OCI-LY3 (cell line): ENCODE measurements at regions not wholly inside any gene's neighbourhood (a gene's known extent, or its start where the extent isn't known, plus 50 kb on each side); places are given as distances from the start of the nearest gene placed in this dataset.

ENCODE experiments used
- H2AFZ ChIP-seq: fragments of 200-600, 300-600 bp; shearing (Covaris generic); 2 replicates; pipeline ENCODE4 v1.6.0; 2014; ENCODE audit warnings: antibody characterized with exemption, low read depth, low read length
- H3K27ac ChIP-seq: fragments of 200-600, 300-600 bp; sonication (generic); 2 replicates; pipeline ENCODE4 v1.5.1; 2014; ENCODE audit warnings: mild to moderate bottlenecking, low read length, moderate library complexity, mixed read lengths
- H3K27me3 ChIP-seq: fragments of 200-600, 300-600 bp; sonication (generic); 2 replicates; pipeline ENCODE4 v1.6.1; 2014; ENCODE audit warnings: low read depth, low read length, mixed read lengths
- H3K36me3 ChIP-seq: fragments of 200-600, 300-600 bp; sonication (generic); replicated peaks from 2 replicates; pipeline ENCODE3; 2014; ENCODE audit warnings: low read depth, low read length, mixed read lengths
- H3K4me1 ChIP-seq: fragments of 300-600, 200-600 bp; sonication (generic); 2 replicates; pipeline ENCODE4 v1.6.1; 2014; ENCODE audit warnings: low read length, mixed read lengths
- H3K4me2 ChIP-seq: fragments of 200-600, 300-600 bp; sonication (generic); 2 replicates; pipeline ENCODE4 v1.6.1; 2014; ENCODE audit warnings: low read length, mixed read lengths
- H3K4me3 ChIP-seq: fragments of 300-600, 200-600 bp; sonication (generic); 2 replicates; pipeline ENCODE4 v1.5.1; 2014; ENCODE audit warnings: antibody characterized with exemption, mild to moderate bottlenecking, low read length, moderate library complexity
- H3K79me2 ChIP-seq: fragments of 300-600, 200-600 bp; shearing (Covaris generic); 2 replicates; pipeline ENCODE4 v1.6.1; 2014; ENCODE audit warnings: mild to moderate bottlenecking, low read length, mixed read lengths
- H3K9ac ChIP-seq: fragments of 300-600, 200-600 bp; shearing (Covaris generic); 2 replicates; pipeline ENCODE4 v1.6.0; 2014; ENCODE audit warnings: mild to moderate bottlenecking, low read length, moderate library complexity
- H3K9me3 ChIP-seq: fragments of 200-600, 300-600 bp; shearing (Covaris generic); 2 replicates; pipeline ENCODE4 v1.6.1; 2014; ENCODE audit warnings: low read length, mixed read lengths; ENCODE audit not compliant: insufficient read depth
- H4K20me1 ChIP-seq: fragments of 200-600, 300-600 bp; sonication (generic); 2 replicates; pipeline ENCODE4 v1.6.1; 2016; ENCODE audit warnings: low read length, mixed read lengths; ENCODE audit not compliant: insufficient read depth
- CTCF ChIP-seq: fragments of 200-600, 300-600 bp; sonication (generic); IDR thresholded peaks from 2 replicates; pipeline ENCODE4 v1.5.1; 2014; ENCODE audit warnings: antibody characterized with exemption, low read length, low read depth
- EZH2phosphoT487 ChIP-seq: fragments of 200-600 bp; shearing (Covaris generic); IDR thresholded peaks from 2 replicates; pipeline ENCODE4 v1.6.1; 2018; ENCODE audit warnings: antibody characterized with exemption, mixed run types, low read depth

GRCh38 chr7:106597751-106598546, 63.0 kb downstream of the CCDC71L start:
- Histone ChIP-seq H4K20me1 (no peaks in the 10 kb centered on the region), H3K79me2 (no peaks in the 10 kb centered on the region), H3K4me2 (peak overlapping the region; percentile 69), H3K9ac (peak overlapping the region; percentile 42), H3K27me3 (no peaks in the 10 kb centered on the region), H3K36me3 (no peaks in the 10 kb centered on the region), H3K4me3 (peak overlapping the region; percentile 67), H3K27ac (peak overlapping the region; percentile 45), H3K9me3 (no peaks in the 10 kb centered on the region), H2AFZ (no peak overlapping the region), H3K4me1 (peaks cover 24% of the 10 kb centered on the region)
- TF ChIP-seq EZH2phosphoT487 (no peak), CTCF (no peak)

GRCh38 chr7:106597014-106597413, 63.9 kb downstream of the CCDC71L start:
- Histone ChIP-seq H3K79me2 (no peaks in the 10 kb centered on the region), H3K4me3 (no peak overlapping the region), H3K27me3 (no peaks in the 10 kb centered on the region), H2AFZ (no peak overlapping the region), H3K27ac (no peak overlapping the region), H3K4me2 (no peak overlapping the region), H3K4me1 (peaks cover 22% of the 10 kb centered on the region), H3K36me3 (no peaks in the 10 kb centered on the region), H3K9me3 (no peaks in the 10 kb centered on the region), H4K20me1 (no peaks in the 10 kb centered on the region), H3K9ac (no peak overlapping the region)
- TF ChIP-seq CTCF (no peak), EZH2phosphoT487 (no peak)

- H4K20me1 ChIP-seq: no peaks in the 10 kb centered on the region
- H3K9ac ChIP-seq: no peak overlapping the region
- H3K4me1 ChIP-seq: peaks cover 20% of the 10 kb centered on the region
- H3K4me2 ChIP-seq: no peak overlapping the region
- H3K79me2 ChIP-seq: no peaks in the 10 kb centered on the region
- H3K27me3 ChIP-seq: no peaks in the 10 kb centered on the region
- no peak for TF ChIP-seq EZH2phosphoT487
- TF ChIP-seq CTCF: no peak
- no peak overlapping the region for H3K4me3 ChIP-seq
- H3K9me3 ChIP-seq: no peaks in the 10 kb centered on the region
- no peak overlapping the region for H2AFZ ChIP-seq
- no peak overlapping the region for H3K27ac ChIP-seq
- H3K36me3 ChIP-seq: no peaks in the 10 kb centered on the region
These were observed 65.0 kb downstream of the CCDC71L start for GRCh38 chr7:106595922-106596321.

- Histone ChIP-seq H3K79me2 (no peaks in the 10 kb centered on the region), H3K4me2 (no peak overlapping the region), H3K9ac (no peak overlapping the region), H3K27me3 (no peaks in the 10 kb centered on the region), H3K27ac (no peak overlapping the region), H3K4me1 (peaks cover 8% of the 10 kb centered on the region; the same call in 1 of the 2 replicates), H2AFZ (no peak overlapping the region), H3K36me3 (no peaks in the 10 kb centered on the region), H3K9me3 (no peaks in the 10 kb centered on the region), H3K4me3 (no peak overlapping the region), H4K20me1 (no peaks in the 10 kb centered on the region)
- TF ChIP-seq EZH2phosphoT487 (no peak), CTCF (no peak)
These were observed 67.9 kb downstream of the CCDC71L start for GRCh38 chr7:106593028-106593417.
